ENCODE measurements at regions not wholly inside any gene's neighbourhood (a gene's known extent, or its start where the extent isn't known, plus 50 kb on each side); places are given as distances from the start of the nearest gene placed in this dataset.
"Not testable (repeated sequence)": the region's sequence is repeated elsewhere in the genome, so short reads cannot be mapped to it uniquely, and the experiment has no call there.

GRCh38 chr1:149176453-149177316 is 73.3 kb upstream of the NBPF9 start:
- TF ChIP-seq CTCF (conservative IDR thresholded peaks at IDR 0.05); EZH2 (IDR thresholded peaks at IDR 0.05; ENCODE audit: low read depth): not testable (repeated sequence)

Data from PC-9 (cell line).